ENCODE measurements at regions not wholly inside any gene's neighbourhood (a gene's known extent, or its start where the extent isn't known, plus 50 kb on each side); places are given as distances from the start of the nearest gene placed in this dataset.

DNA sequence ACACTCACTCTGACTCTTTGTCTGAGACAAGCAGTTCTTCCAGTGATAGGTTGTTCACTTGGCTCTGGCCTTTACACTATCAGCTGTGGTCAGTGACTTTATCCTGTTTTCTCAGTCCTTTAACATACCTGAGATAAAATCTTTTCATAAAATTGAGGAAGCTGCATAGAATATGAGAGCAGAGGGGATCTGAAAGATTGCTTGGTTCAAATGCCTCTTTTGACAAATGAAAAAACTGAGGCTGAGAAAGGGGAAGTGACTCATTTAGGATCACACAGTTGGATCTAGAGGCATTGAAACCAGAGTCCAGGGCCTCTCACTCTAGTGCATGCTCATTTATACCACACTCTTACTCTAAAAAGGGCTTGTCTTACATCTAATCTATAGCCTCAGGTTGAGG is 277.0 kb upstream of the TBX18 start:
- Histone ChIP-seq H3K27me3 (no peaks in the 10 kb centered on the region), H3K9me3 (no peaks in the 10 kb centered on the region), H3K4me3 (no peak overlapping the region), H3K27ac (no peak overlapping the region), H3K36me3 (no peaks in the 10 kb centered on the region), H3K4me1 (no peaks in the 10 kb centered on the region)
- TF ChIP-seq, protein P1, sequence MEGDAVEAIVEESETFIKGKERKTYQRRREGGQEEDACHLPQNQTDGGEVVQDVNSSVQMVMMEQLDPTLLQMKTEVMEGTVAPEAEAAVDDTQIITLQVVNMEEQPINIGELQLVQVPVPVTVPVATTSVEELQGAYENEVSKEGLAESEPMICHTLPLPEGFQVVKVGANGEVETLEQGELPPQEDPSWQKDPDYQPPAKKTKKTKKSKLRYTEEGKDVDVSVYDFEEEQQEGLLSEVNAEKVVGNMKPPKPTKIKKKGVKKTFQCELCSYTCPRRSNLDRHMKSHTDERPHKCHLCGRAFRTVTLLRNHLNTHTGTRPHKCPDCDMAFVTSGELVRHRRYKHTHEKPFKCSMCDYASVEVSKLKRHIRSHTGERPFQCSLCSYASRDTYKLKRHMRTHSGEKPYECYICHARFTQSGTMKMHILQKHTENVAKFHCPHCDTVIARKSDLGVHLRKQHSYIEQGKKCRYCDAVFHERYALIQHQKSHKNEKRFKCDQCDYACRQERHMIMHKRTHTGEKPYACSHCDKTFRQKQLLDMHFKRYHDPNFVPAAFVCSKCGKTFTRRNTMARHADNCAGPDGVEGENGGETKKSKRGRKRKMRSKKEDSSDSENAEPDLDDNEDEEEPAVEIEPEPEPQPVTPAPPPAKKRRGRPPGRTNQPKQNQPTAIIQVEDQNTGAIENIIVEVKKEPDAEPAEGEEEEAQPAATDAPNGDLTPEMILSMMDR (IDR thresholded peaks at IDR 0.05), result no peak
- intact Hi-C loops (cut with DNase I; ENCODE audit: low total_unique reads), result no loop called here
- DNase-seq, result no peak

- no peak overlapping the region for H3K4me3 ChIP-seq
- H3K27ac ChIP-seq, result no peak overlapping the region
- TF ChIP-seq, protein P1 (IDR thresholded peaks at IDR 0.05), result no peak
- intact Hi-C loops (cut with DNase I; ENCODE audit: low total_unique reads), result no loop called here
- DNase-seq, result no peak
- H3K36me3 ChIP-seq, result no peaks in the 10 kb centered on the region
- H3K27me3 ChIP-seq, result no peaks in the 10 kb centered on the region
- peaks cover 0 to 9% (median 9%) of the 10 kb centered on the region in 3 donors for H3K9me3 ChIP-seq
- H3K4me1 ChIP-seq, result no peaks in the 10 kb centered on the region
Measured at GRCh38 chr6:85037221-85037620, 272.8 kb upstream of the TBX18 start.

DNA sequence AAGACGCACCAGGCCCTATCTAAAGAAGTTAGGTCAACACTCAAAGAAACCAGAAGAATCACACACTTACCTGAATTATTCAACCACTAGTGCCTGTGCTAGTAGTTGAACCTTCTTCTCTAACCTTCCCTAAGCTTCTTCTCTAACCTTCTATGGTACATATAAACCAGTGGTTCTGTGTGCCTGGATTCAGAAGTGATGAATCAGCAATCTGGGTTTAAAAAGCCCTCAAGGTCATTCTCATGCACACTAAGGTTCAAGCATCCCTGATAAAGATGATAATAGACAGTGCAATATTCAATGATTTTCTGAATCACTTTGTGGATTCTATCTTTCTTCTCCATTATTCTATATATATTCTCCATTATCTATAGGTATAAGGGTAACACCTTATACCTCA is 271.4 kb upstream of the TBX18 start:
- peaks cover 0 to 9% (median 9%) of the 10 kb centered on the region in 3 donors for H3K9me3 ChIP-seq
- H3K27me3 ChIP-seq, result no peaks in the 10 kb centered on the region
- intact Hi-C loops (cut with DNase I; ENCODE audit: low total_unique reads), result no loop called here
- no peak overlapping the region for H3K4me3 ChIP-seq
- no peaks in the 10 kb centered on the region for H3K4me1 ChIP-seq
- H3K36me3 ChIP-seq, result no peaks in the 10 kb centered on the region
- DNase-seq, result no peak
- H3K27ac ChIP-seq, result no peak overlapping the region
- TF ChIP-seq, protein P1 (IDR thresholded peaks at IDR 0.05), result no peak

GRCh38 chr6:85033547-85033946 is 269.1 kb upstream of the TBX18 start:
- Histone ChIP-seq H3K27me3 (no peaks in the 10 kb centered on the region), H3K36me3 (no peaks in the 10 kb centered on the region), H3K4me3 (no peak overlapping the region), H3K27ac (no peak overlapping the region), H3K9me3 (peaks cover 0 to 9% (median 9%) of the 10 kb centered on the region in 3 donors), H3K4me1 (no peaks in the 10 kb centered on the region)
- TF ChIP-seq, protein P1 (IDR thresholded peaks at IDR 0.05), result no peak
- intact Hi-C loops (cut with DNase I; ENCODE audit: low total_unique reads), result no loop called here
- no peak for DNase-seq

DNA sequence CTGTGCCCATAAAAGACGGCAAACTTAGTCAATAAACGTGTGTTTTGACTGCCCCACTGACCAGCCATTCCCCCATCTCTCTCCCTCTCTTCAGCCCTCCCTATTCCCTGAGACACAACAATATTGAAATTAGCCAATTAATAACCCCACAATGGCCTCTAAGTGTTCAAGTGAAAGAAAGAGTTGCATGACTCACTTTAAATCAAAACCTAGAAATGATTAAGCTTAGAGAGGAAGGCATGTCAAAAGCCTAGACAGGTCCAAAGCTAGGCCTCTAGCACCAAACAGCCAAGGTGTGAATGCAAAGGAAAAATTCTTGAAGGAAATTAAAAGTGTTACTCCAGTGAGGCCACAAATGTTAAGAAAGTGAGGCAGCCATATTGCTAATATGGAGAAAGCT is 261.6 kb upstream of the TBX18 start:
- TF ChIP-seq, protein P1 (IDR thresholded peaks at IDR 0.05), result no peak
- Histone ChIP-seq H3K36me3 (no peaks in the 10 kb centered on the region), H3K9me3 (no peaks in the 10 kb centered on the region), H3K4me1 (no peaks in the 10 kb centered on the region), H3K27me3 (no peaks in the 10 kb centered on the region), H3K4me3 (no peak overlapping the region), H3K27ac (no peak overlapping the region)
- DNase-seq, result no peak
- intact Hi-C loops (cut with DNase I; ENCODE audit: low total_unique reads), result no loop called here

DNA sequence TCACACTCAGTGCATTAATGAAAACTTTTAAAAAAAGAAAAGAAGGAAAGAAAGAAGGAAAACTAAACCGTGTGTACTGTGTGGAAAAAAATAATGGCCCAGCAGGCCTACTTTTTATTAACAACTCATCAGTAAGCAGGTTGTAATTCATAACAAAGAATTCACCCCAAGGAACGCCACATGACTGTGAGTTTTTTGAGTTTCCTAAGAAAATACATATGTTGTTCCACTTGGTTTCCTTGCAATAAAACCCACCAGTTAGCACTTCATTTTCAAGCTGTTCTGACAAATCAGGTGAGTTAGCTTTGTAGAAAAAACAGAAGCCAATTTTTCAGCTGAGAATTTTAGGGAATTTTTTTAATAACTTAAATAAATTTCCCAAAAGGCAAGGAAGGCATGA is 259.3 kb upstream of the TBX18 start:
- TF ChIP-seq, protein P1 (IDR thresholded peaks at IDR 0.05), result no peak
- Histone ChIP-seq H3K9me3 (no peaks in the 10 kb centered on the region), H3K4me3 (no peak overlapping the region), H3K4me1 (no peaks in the 10 kb centered on the region), H3K27ac (no peak overlapping the region), H3K27me3 (no peaks in the 10 kb centered on the region), H3K36me3 (no peaks in the 10 kb centered on the region)
- intact Hi-C loops (cut with DNase I; ENCODE audit: low total_unique reads), result no loop called here
- no peak for DNase-seq

Measured in tibial artery (tissue), 4 donors.